Liver (tissue), 8 donors: ENCODE measurements at regions not wholly inside any gene's neighbourhood (a gene's known extent, or its start where the extent isn't known, plus 50 kb on each side); places are given as distances from the start of the nearest gene placed in this dataset.

Experiments
- DNase-seq: peaks from one replicate; pipeline ENCODE4 v3.0.0-alpha.2; 2017; ENCODE audit warnings: low spot score
- H3K27ac ChIP-seq, 2 donors: one replicate each; pipeline ENCODE4 v1.7.0; 2013; ENCODE audit warnings: inconsistent platforms in 2 of 2, low read length in 2 of 2, control low read depth in 1 of 2, low read depth in 1 of 2, mild to moderate bottlenecking in 1 of 2
- H3K27me3 ChIP-seq, 4 donors: one replicate each; pipeline versions ENCODE4 v1.6.1 to v1.7.0; 2013; ENCODE audit warnings: low read length in 3 of 4, inconsistent platforms in 1 of 4, mild to moderate bottlenecking in 1 of 4, moderate library complexity in 1 of 4; ENCODE audit not compliant: control insufficient read depth in 4 of 4, insufficient read depth in 4 of 4
- H3K36me3 ChIP-seq, 4 donors: one replicate each; pipeline versions ENCODE4 v1.6.1 to v1.7.0; 2013; ENCODE audit warnings: low read length in 3 of 4, mild to moderate bottlenecking in 3 of 4, low read depth in 1 of 4, moderate library complexity in 1 of 4; ENCODE audit not compliant: control insufficient read depth in 4 of 4, insufficient read depth in 3 of 4
- H3K4me1 ChIP-seq, 4 donors: one replicate each; pipeline versions ENCODE4 v1.6.1 to v1.7.0; 2013; ENCODE audit warnings: low read length in 3 of 4, mild to moderate bottlenecking in 3 of 4, moderate library complexity in 1 of 4; ENCODE audit not compliant: control insufficient read depth in 4 of 4, insufficient read depth in 4 of 4
- H3K4me3 ChIP-seq, 3 donors: one replicate each; pipeline versions ENCODE4 v1.6.1 to v1.7.0; 2013; ENCODE audit warnings: low read length in 3 of 3, control low read depth in 1 of 3, low read depth in 1 of 3, mild to moderate bottlenecking in 1 of 3
- H3K9ac ChIP-seq, 2 donors: one replicate each; pipeline ENCODE4 v1.7.0; 2013; ENCODE audit warnings: low read length in 2 of 2, mild to moderate bottlenecking in 2 of 2, moderate library complexity in 2 of 2, control low read depth in 1 of 2, low read depth in 1 of 2
- H3K9me3 ChIP-seq, 4 donors: one replicate each; pipeline versions ENCODE4 v1.6.1 to v1.7.0; 2013; ENCODE audit warnings: low read length in 3 of 4; ENCODE audit not compliant: control insufficient read depth in 4 of 4
- ATF3 ChIP-seq: IDR thresholded peaks from 2 replicates; pipeline ENCODE4 v1.6.1; 2016; ENCODE audit warnings: antibody characterized with exemption
- CTCF ChIP-seq: fragments of 150-350 bp; IDR thresholded peaks from 2 replicates; pipeline ENCODE4 v1.5.1; 2017; ENCODE audit warnings: improper control_type of control experiment, low read depth, low read length; ENCODE audit not compliant: missing input control
- FOXA1 ChIP-seq: IDR thresholded peaks from 2 replicates; pipeline ENCODE4 v1.6.1; 2016; ENCODE audit warnings: antibody characterized with exemption
- FOXA2 ChIP-seq: IDR thresholded peaks from 2 replicates; pipeline ENCODE4 v1.6.1; 2016; ENCODE audit warnings: antibody characterized with exemption
- GABPA ChIP-seq, 2 donors: IDR thresholded peaks in 1 of 2; conservative IDR thresholded peaks in 1 of 2; 2 replicates each; pipeline ENCODE4 v1.6.1; 2016; ENCODE audit warnings: antibody characterized with exemption in 2 of 2, mild to moderate bottlenecking in 1 of 2, moderate library complexity in 1 of 2
- HNF4A ChIP-seq, 2 donors: conservative IDR thresholded peaks; 2 replicates each; pipeline ENCODE4 v1.6.1; 2016; ENCODE audit warnings: antibody characterized with exemption in 2 of 2, mild to moderate bottlenecking in 2 of 2
- HNF4G ChIP-seq: IDR thresholded peaks from 2 replicates; pipeline ENCODE4 v1.6.1; 2016; ENCODE audit warnings: antibody characterized with exemption
- JUND ChIP-seq, 2 donors: IDR thresholded peaks; 2 replicates each; pipeline ENCODE4 v1.6.1; 2016; ENCODE audit warnings: antibody characterized with exemption in 2 of 2
- MAX ChIP-seq: IDR thresholded peaks from 2 replicates; pipeline ENCODE4 v1.6.1; 2016; ENCODE audit warnings: antibody characterized with exemption
- NR2F2 ChIP-seq: IDR thresholded peaks from 2 replicates; pipeline ENCODE4 v1.6.1; 2016; ENCODE audit warnings: antibody characterized with exemption
- RAD21 ChIP-seq, 2 donors: IDR thresholded peaks; 2 replicates each; pipeline ENCODE4 v1.6.1; 2016; ENCODE audit warnings: antibody characterized with exemption in 2 of 2, mild to moderate bottlenecking in 2 of 2
- REST ChIP-seq: IDR thresholded peaks from 2 replicates; pipeline ENCODE4 v1.6.1; 2016; ENCODE audit warnings: antibody characterized with exemption, mild to moderate bottlenecking
- RXRA ChIP-seq, 2 donors: IDR thresholded peaks; 2 replicates each; pipeline ENCODE4 v1.6.1; 2017 to 2018; ENCODE audit warnings: antibody characterized with exemption in 2 of 2, mild to moderate bottlenecking in 1 of 2
- SP1 ChIP-seq: IDR thresholded peaks from 2 replicates; pipeline ENCODE4 v1.6.1; 2018; ENCODE audit warnings: antibody characterized with exemption, mild to moderate bottlenecking
- TAF1 ChIP-seq: conservative IDR thresholded peaks from 2 replicates; pipeline ENCODE4 v1.6.1; 2016; ENCODE audit warnings: antibody characterized with exemption, mild to moderate bottlenecking
- YY1 ChIP-seq: IDR thresholded peaks from 2 replicates; pipeline ENCODE4 v1.6.1; 2016; ENCODE audit warnings: antibody characterized with exemption, mild to moderate bottlenecking
- ZBTB33 ChIP-seq: IDR thresholded peaks from 2 replicates; pipeline ENCODE4 v1.6.1; 2016; ENCODE audit warnings: antibody characterized with exemption
- WGBS: extraction: QIAGEN DNeasy Blood & Tissue Kit; methylation state at CpG from one replicate; pipeline ENCODE4 v1.1.7; 2013; 5-methylcytosine and 5-hydroxymethylcytosine counted together
- donor health status: healthy.
- donor health status: healthy.
- donor health status: healthy.
- donor health status: healthy.
- donor health status: healthy.

- H3K9me3 ChIP-seq = no peaks in the 10 kb centered on the region
- no peak for TF ChIP-seq ZBTB33
- no peak for TF ChIP-seq ATF3
- TF ChIP-seq FOXA1 = no peak
- no peak for TF ChIP-seq HNF4G
- no peak for TF ChIP-seq HNF4A (conservative IDR thresholded peaks at IDR 0.05)
- TF ChIP-seq GABPA (IDR thresholded peaks at IDR 0.05 in 1 of 2, conservative IDR thresholded peaks at IDR 0.05 in 1 of 2) = no peak
- no peak for TF ChIP-seq CTCF
- TF ChIP-seq RXRA (IDR thresholded peaks at IDR 0.05) = no peak
- no peak for TF ChIP-seq FOXA2
- no peak for TF ChIP-seq JUND (IDR thresholded peaks at IDR 0.05)
- TF ChIP-seq MAX = no peak
- no peak for TF ChIP-seq TAF1
- no peak for TF ChIP-seq RAD21 (IDR thresholded peaks at IDR 0.05)
- TF ChIP-seq REST = no peak
- TF ChIP-seq YY1 = no peak
- no peak for TF ChIP-seq SP1
- H3K36me3 ChIP-seq = no peaks in the 10 kb centered on the region
- WGBS = 57% methylated on average over 1 of the region's 1 CpG
- H3K9ac ChIP-seq = no peak overlapping the region
- no peak for DNase-seq
- H3K27ac ChIP-seq = no peak overlapping the region
- H3K4me1 ChIP-seq = no peaks in the 10 kb centered on the region
- no peak overlapping the region for H3K4me3 ChIP-seq
- H3K27me3 ChIP-seq = peaks cover 0 to 4% (median 0%) of the 10 kb centered on the region in 4 donors
Observed at GRCh38 chr3:103453152-103453551, 1018.3 kb downstream of the ZPLD1 start.

- no peak for TF ChIP-seq NR2F2
- TF ChIP-seq RXRA (IDR thresholded peaks at IDR 0.05) = no peak
- no peak for TF ChIP-seq YY1
- TF ChIP-seq FOXA1 = no peak
- DNase-seq = no peak
Observed at GRCh38 chr3:103459815-103460214, 1025.0 kb downstream of the ZPLD1 start.

More at GRCh38 chr3:103459815-103460214, 1025.0 kb downstream of the ZPLD1 start:
- no peaks in the 10 kb centered on the region for H3K36me3 ChIP-seq
- H3K4me3 ChIP-seq = no peak overlapping the region
- no peak overlapping the region for H3K27ac ChIP-seq
- no peaks in the 10 kb centered on the region for H3K4me1 ChIP-seq
- 83% methylated on average over 3 of the region's 3 CpGs for WGBS
- H3K9ac ChIP-seq = no peak overlapping the region
- peaks cover 0 to 2% (median 0%) of the 10 kb centered on the region in 4 donors for H3K27me3 ChIP-seq
- H3K9me3 ChIP-seq = no peaks in the 10 kb centered on the region
